Keratinocyte (primary cell): ENCODE measurements at regions not wholly inside any gene's neighbourhood (a gene's known extent, or its start where the extent isn't known, plus 50 kb on each side); places are given as distances from the start of the nearest gene placed in this dataset.

Experiments used
- DNase-seq: peaks from one replicate; pipeline ENCODE4 v3.0.0-alpha.2; 2011; ENCODE audit warnings: low read depth, missing footprints, low spot score
- FAIRE-seq: peaks from 2 replicates; lab custom pipeline; 2011; peaks lifted over from hg19 to GRCh38; lab: Jason Lieb, UNC
- H2AFZ ChIP-seq: 2 replicates; pipeline ENCODE4 v1.6.0; 2012; ENCODE audit warnings: low read length, control low read depth, inconsistent platforms; ENCODE audit not compliant: control insufficient read depth
- H3K27ac ChIP-seq: 2 replicates; pipeline ENCODE4 v1.5.1; 2011; ENCODE audit warnings: low read length; ENCODE audit not compliant: control insufficient read depth, insufficient read depth
- H3K27me3 ChIP-seq: 3 replicates; pipeline ENCODE4 v1.6.0; 2011; ENCODE audit warnings: low read length; ENCODE audit not compliant: control insufficient read depth, insufficient read depth; ENCODE audit errors: extremely low read depth
- H3K36me3 ChIP-seq, 2 experiments: 2 replicates in 1 of 2; 3 replicates in 1 of 2; pipeline ENCODE4 v1.5.1; 2011; ENCODE audit warnings: low read length in 2 of 2, mild to moderate bottlenecking in 1 of 2; ENCODE audit not compliant: control insufficient read depth in 2 of 2, insufficient read depth in 2 of 2; ENCODE audit errors: extremely low read depth in 1 of 2
- H3K4me1 ChIP-seq: 3 replicates; pipeline ENCODE4 v1.5.1; 2011; ENCODE audit warnings: low read length; ENCODE audit not compliant: control insufficient read depth, insufficient read depth; ENCODE audit errors: extremely low read depth
- H3K4me2 ChIP-seq: 3 replicates; pipeline ENCODE4 v1.6.0; 2011; ENCODE audit warnings: low read depth, low read length; ENCODE audit not compliant: control insufficient read depth, insufficient read depth; ENCODE audit errors: extremely low read depth
- H3K4me3 ChIP-seq, 3 experiments: fragments of 200-600 bp in 1 of 3; sonication (generic) in 1 of 3; 2 replicates in 2 of 3; 3 replicates in 1 of 3; pipeline ENCODE4 v1.5.1; 2011 to 2016; ENCODE audit warnings: low read length in 3 of 3, mild to moderate bottlenecking in 3 of 3, control low read depth in 2 of 3, inconsistent platforms in 1 of 3, low read depth in 1 of 3, mixed read lengths in 1 of 3, mixed run types in 1 of 3, moderate library complexity in 1 of 3; ENCODE audit not compliant: control insufficient read depth in 2 of 3, insufficient read depth in 2 of 3; ENCODE audit errors: extremely low read depth in 1 of 3
- H3K79me2 ChIP-seq: 2 replicates; pipeline ENCODE4 v1.6.0; 2012; ENCODE audit warnings: low read length; ENCODE audit not compliant: control insufficient read depth, insufficient read depth
- H3K9ac ChIP-seq: 3 replicates; pipeline ENCODE4 v1.6.0; 2011; ENCODE audit warnings: low read length; ENCODE audit not compliant: control insufficient read depth, insufficient read depth; ENCODE audit errors: extremely low read depth
- H3K9me1 ChIP-seq: 3 replicates; pipeline ENCODE4 v1.6.0; 2011; ENCODE audit warnings: low read length; ENCODE audit not compliant: control insufficient read depth, insufficient read depth; ENCODE audit errors: extremely low read depth
- H3K9me3 ChIP-seq: 2 replicates; pipeline ENCODE4 v1.5.1; 2012; ENCODE audit warnings: low read depth, low read length; ENCODE audit not compliant: control insufficient read depth
- H4K20me1 ChIP-seq: 3 replicates; pipeline ENCODE4 v1.6.0; 2011; ENCODE audit warnings: low read length; ENCODE audit not compliant: control insufficient read depth, insufficient read depth; ENCODE audit errors: extremely low read depth
- EZH2 ChIP-seq: IDR thresholded peaks from one replicate; pipeline ENCODE4 v1.6.1; 2012; ENCODE audit warnings: inconsistent platforms, mild to moderate bottlenecking, low read length, moderate library complexity
- dilution Hi-C: fragments of 300-500 bp; cut with MboI; formaldehyde crosslinking; loops from one replicate; pipeline ENCODE4 v1.7.0; 2020; ENCODE audit warnings: low sequenced_read_pairs; ENCODE audit not compliant: extremely low pct_ligation_motif_present
- TF ChIP-seq, protein P1 (sequence below), 3 experiments: IDR thresholded peaks in 1 of 3; conservative IDR thresholded peaks in 1 of 3; optimal IDR thresholded peaks in 1 of 3; 2 replicates in 2 of 3; 3 replicates in 1 of 3; pipeline versions ENCODE3 to v1.5.1; 2011; ENCODE audit warnings: low read length in 3 of 3, mild to moderate bottlenecking in 3 of 3, moderate library complexity in 2 of 3, control low read depth in 1 of 3, inconsistent platforms in 1 of 3; ENCODE audit not compliant: insufficient read depth in 2 of 3; ENCODE audit errors: extremely low read depth in 1 of 3

DNA sequence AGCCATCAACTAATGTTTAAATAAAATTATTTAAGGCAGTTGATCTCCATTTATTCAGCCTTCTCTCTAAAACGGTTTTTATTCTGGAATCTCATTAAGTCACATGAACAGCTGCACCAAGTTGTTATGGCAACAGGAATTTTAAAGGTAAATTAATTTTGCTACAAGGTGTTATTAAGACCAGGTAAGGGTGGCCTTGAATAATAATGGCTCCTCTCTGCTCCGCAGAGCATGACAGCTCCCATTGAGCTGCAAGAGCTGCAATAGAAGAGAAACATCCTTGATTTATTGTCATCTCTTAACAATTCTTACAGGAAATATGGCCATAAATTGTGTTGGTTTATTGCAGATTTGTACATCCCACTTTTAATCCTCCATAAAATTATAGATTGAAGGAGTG lies 165.8 kb downstream of the KLF6 start:
- TF ChIP-seq, protein P1, sequence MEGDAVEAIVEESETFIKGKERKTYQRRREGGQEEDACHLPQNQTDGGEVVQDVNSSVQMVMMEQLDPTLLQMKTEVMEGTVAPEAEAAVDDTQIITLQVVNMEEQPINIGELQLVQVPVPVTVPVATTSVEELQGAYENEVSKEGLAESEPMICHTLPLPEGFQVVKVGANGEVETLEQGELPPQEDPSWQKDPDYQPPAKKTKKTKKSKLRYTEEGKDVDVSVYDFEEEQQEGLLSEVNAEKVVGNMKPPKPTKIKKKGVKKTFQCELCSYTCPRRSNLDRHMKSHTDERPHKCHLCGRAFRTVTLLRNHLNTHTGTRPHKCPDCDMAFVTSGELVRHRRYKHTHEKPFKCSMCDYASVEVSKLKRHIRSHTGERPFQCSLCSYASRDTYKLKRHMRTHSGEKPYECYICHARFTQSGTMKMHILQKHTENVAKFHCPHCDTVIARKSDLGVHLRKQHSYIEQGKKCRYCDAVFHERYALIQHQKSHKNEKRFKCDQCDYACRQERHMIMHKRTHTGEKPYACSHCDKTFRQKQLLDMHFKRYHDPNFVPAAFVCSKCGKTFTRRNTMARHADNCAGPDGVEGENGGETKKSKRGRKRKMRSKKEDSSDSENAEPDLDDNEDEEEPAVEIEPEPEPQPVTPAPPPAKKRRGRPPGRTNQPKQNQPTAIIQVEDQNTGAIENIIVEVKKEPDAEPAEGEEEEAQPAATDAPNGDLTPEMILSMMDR (optimal IDR thresholded peaks at IDR 0.05 in 1 of 3, IDR thresholded peaks at IDR 0.05 in 1 of 3, conservative IDR thresholded peaks at IDR 0.05 in 1 of 3; ENCODE audit: extremely low read depth in 1 of 3, insufficient read depth in 2 of 3, low read length in 3 of 3) = no peak
- no peak for TF ChIP-seq EZH2
- Histone ChIP-seq H2AFZ (no peak overlapping the region), H3K4me1 (peaks cover 5% of the 10 kb centered on the region), H3K27me3 (no peaks in the 10 kb centered on the region), H3K9ac (no peak overlapping the region), H3K9me3 (no peaks in the 10 kb centered on the region), H3K27ac (no peak overlapping the region), H3K4me2 (no peak overlapping the region), H3K79me2 (no peaks in the 10 kb centered on the region), H3K4me3 (no peak overlapping the region), H4K20me1 (no peaks in the 10 kb centered on the region), H3K9me1 (no peaks in the 10 kb centered on the region), H3K36me3 (no peaks in the 10 kb centered on the region)
- FAIRE-seq (no peak), DNase-seq (no peak)
- dilution Hi-C loops = no loop called here

DNA sequence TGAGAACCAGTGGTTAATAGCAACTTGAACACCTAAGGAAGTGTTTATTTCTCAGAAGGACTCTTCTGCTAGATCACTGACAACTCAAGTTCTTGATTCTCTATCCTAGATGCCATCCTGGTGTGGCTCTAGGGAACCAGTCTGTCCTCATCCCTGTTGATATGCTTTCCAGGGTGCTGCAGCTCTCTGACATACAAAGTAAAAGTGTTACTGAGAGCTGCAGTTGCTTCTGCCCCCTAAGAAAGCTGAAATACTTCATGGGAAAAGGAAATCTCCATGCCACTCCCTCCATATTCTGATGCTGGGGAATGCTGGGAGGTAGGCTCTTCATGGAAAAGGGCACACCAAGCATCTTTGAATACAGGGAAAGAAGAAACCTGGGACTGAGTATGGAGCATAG lies 168.1 kb downstream of the KLF6 start:
- Histone ChIP-seq H3K9ac (no peak overlapping the region), H3K27me3 (no peaks in the 10 kb centered on the region), H3K4me1 (no peaks in the 10 kb centered on the region), H3K36me3 (no peaks in the 10 kb centered on the region), H3K9me1 (no peaks in the 10 kb centered on the region), H2AFZ (no peak overlapping the region), H3K4me3 (no peak overlapping the region), H3K79me2 (no peaks in the 10 kb centered on the region), H4K20me1 (no peaks in the 10 kb centered on the region), H3K27ac (no peak overlapping the region), H3K4me2 (no peak overlapping the region), H3K9me3 (no peaks in the 10 kb centered on the region)
- no peak for FAIRE-seq
- dilution Hi-C loops = no loop called here
- DNase-seq = no peak
- TF ChIP-seq EZH2 = no peak

DNA sequence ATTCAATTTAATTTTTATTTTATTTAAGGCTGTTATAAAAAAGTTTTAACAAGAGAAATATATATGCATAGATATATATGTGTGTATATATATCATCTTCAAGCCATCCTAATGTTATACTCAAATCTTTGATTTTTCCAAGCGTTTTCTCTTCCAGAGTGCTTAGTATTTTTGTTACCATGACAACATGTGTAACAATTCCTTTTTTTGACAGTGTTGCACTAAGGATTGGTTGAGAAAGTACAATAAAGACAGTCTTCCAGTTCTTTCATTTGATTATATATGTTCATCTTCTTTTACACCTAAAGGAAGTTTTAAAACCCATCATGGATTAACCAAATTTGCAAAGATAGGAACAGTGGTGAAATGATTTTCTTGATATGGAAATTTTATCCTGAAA lies 171.7 kb downstream of the KLF6 start:
- H3K27ac ChIP-seq = no peak overlapping the region
- no peaks in the 10 kb centered on the region for H3K27me3 ChIP-seq
- no peaks in the 10 kb centered on the region for H4K20me1 ChIP-seq
- no peaks in the 10 kb centered on the region for H3K79me2 ChIP-seq
- H3K36me3 ChIP-seq = no peaks in the 10 kb centered on the region
- no peak overlapping the region for H3K4me3 ChIP-seq
- no peaks in the 10 kb centered on the region for H3K9me1 ChIP-seq
- dilution Hi-C loops = no loop called here
- no peak for FAIRE-seq
- no peak overlapping the region for H3K9ac ChIP-seq
- no peaks in the 10 kb centered on the region for H3K4me1 ChIP-seq
- DNase-seq = no peak
- no peak for TF ChIP-seq EZH2
- TF ChIP-seq, protein P1 (optimal IDR thresholded peaks at IDR 0.05 in 1 of 3, IDR thresholded peaks at IDR 0.05 in 1 of 3, conservative IDR thresholded peaks at IDR 0.05 in 1 of 3; ENCODE audit: extremely low read depth in 1 of 3, insufficient read depth in 2 of 3, low read length in 3 of 3) = no peak
- no peaks in the 10 kb centered on the region for H3K9me3 ChIP-seq
- H3K4me2 ChIP-seq = no peak overlapping the region
- no peak overlapping the region for H2AFZ ChIP-seq
